Astrocyte of the spinal cord (primary cell): ENCODE measurements at regions not wholly inside any gene's neighbourhood (a gene's known extent, or its start where the extent isn't known, plus 50 kb on each side); places are given as distances from the start of the nearest gene placed in this dataset.

ENCODE experiments used
- DNase-seq: peaks from one replicate; pipeline ENCODE4 v3.0.0; 2011; ENCODE audit warnings: low read depth, low spot score
- H3K4me3 ChIP-seq: 2 replicates; pipeline ENCODE4 v1.5.1; 2011; ENCODE audit warnings: low read depth, mild to moderate bottlenecking, low read length, moderate library complexity
- CTCF ChIP-seq: IDR thresholded peaks from 2 replicates; pipeline ENCODE4 v1.5.1; 2012; ENCODE audit warnings: low read depth, mild to moderate bottlenecking, low read length, inconsistent platforms
- in situ Hi-C: cut with HindIII; loops from 2 replicates; pipeline ENCODE4 v1.10.0; 2017; ENCODE audit warnings: low sequenced_read_pairs

- TF ChIP-seq CTCF, result no peak
- no peak overlapping the region for H3K4me3 ChIP-seq
- in situ Hi-C loops, result no loop called here
- no peak for DNase-seq
Observed at GRCh38 chr5:61823065-61823464, 482.9 kb upstream of the KIF2A start.

GRCh38 chr5:61823781-61824180 lies 482.2 kb upstream of the KIF2A start:
- TF ChIP-seq CTCF, result no peak
- no peak overlapping the region for H3K4me3 ChIP-seq
- DNase-seq, result no peak
- in situ Hi-C loops, result no loop called here

- DNase-seq, result no peak
- no peak for TF ChIP-seq CTCF
- in situ Hi-C loops, result no loop called here
- no peak overlapping the region for H3K4me3 ChIP-seq
Observed at GRCh38 chr5:61824396-61824795, 481.6 kb upstream of the KIF2A start.

GRCh38 chr5:61827445-61827975 lies 478.5 kb upstream of the KIF2A start:
- in situ Hi-C loops, result no loop called here
- no peak for DNase-seq
- no peak overlapping the region for H3K4me3 ChIP-seq
- no peak for TF ChIP-seq CTCF

- in situ Hi-C loops, result no loop called here
- H3K4me3 ChIP-seq, result no peak overlapping the region
- DNase-seq, result no peak
- no peak for TF ChIP-seq CTCF
Observed at GRCh38 chr5:61828856-61829255, 477.1 kb upstream of the KIF2A start.

GRCh38 chr5:61831736-61832135 lies 474.3 kb upstream of the KIF2A start:
- in situ Hi-C loops, result no loop called here

More at GRCh38 chr5:61831736-61832135, 474.3 kb upstream of the KIF2A start:
- TF ChIP-seq CTCF, result no peak
- H3K4me3 ChIP-seq, result no peak overlapping the region
- no peak for DNase-seq
